Small intestine (tissue), 7 donors: ENCODE measurements at regions not wholly inside any gene's neighbourhood (a gene's known extent, or its start where the extent isn't known, plus 50 kb on each side); places are given as distances from the start of the nearest gene placed in this dataset.

Experiments
- DNase-seq, 2 donors: peaks; one replicate each; pipeline versions ENCODE4 v3.0.0 to v3.0.0-alpha.2; 2013
- FAIRE-seq: peaks from 2 replicates; lab custom pipeline; 2012; peaks lifted over from hg19 to GRCh38; lab: Jason Lieb, UNC
- H3K27ac ChIP-seq, 3 donors: one replicate each; pipeline ENCODE4 v1.5.1; 2013; ENCODE audit warnings: low read length in 2 of 3, mild to moderate bottlenecking in 2 of 3, control low read depth in 1 of 3, inconsistent platforms in 1 of 3, low read depth in 1 of 3, moderate library complexity in 1 of 3
- H3K27me3 ChIP-seq, 3 donors: one replicate each; pipeline ENCODE4 v1.6.1; 2013; ENCODE audit warnings: low read length in 3 of 3, inconsistent platforms in 1 of 3; ENCODE audit not compliant: control insufficient read depth in 3 of 3, insufficient read depth in 3 of 3
- H3K36me3 ChIP-seq, 3 donors: one replicate each; pipeline ENCODE4 v1.6.1; 2013; ENCODE audit warnings: low read length in 3 of 3, inconsistent platforms in 1 of 3, low read depth in 1 of 3, mild to moderate bottlenecking in 1 of 3, moderate library complexity in 1 of 3; ENCODE audit not compliant: control insufficient read depth in 3 of 3, insufficient read depth in 2 of 3
- H3K4me1 ChIP-seq, 3 donors: one replicate each; pipeline ENCODE4 v1.6.1; 2013; ENCODE audit warnings: low read length in 2 of 3, inconsistent platforms in 1 of 3, low read depth in 1 of 3, mild to moderate bottlenecking in 1 of 3, moderate library complexity in 1 of 3; ENCODE audit not compliant: control insufficient read depth in 3 of 3, insufficient read depth in 2 of 3
- H3K4me3 ChIP-seq, 3 donors: one replicate each; pipeline ENCODE4 v1.5.1; 2013; ENCODE audit warnings: low read length in 3 of 3, control low read depth in 1 of 3, inconsistent platforms in 1 of 3, low read depth in 1 of 3, mild to moderate bottlenecking in 1 of 3, moderate library complexity in 1 of 3
- H3K9me3 ChIP-seq, 2 donors: one replicate each; pipeline ENCODE4 v1.6.1; 2013; ENCODE audit warnings: low read depth in 1 of 2, low read length in 1 of 2; ENCODE audit not compliant: control insufficient read depth in 2 of 2, insufficient read depth in 1 of 2
- WGBS, 3 donors: extraction: QIAGEN DNeasy Blood & Tissue Kit; methylation state at CpG; one replicate each; pipeline ENCODE4 v1.1.7; 2013; 5-methylcytosine and 5-hydroxymethylcytosine counted together
- donor health status: healthy with polysubstance abuse.
- donor health status: control.
- donor health status: control.
- donor health status: Bipolar disorder and iron deficiency.
- donor health status: healthy.

DNA sequence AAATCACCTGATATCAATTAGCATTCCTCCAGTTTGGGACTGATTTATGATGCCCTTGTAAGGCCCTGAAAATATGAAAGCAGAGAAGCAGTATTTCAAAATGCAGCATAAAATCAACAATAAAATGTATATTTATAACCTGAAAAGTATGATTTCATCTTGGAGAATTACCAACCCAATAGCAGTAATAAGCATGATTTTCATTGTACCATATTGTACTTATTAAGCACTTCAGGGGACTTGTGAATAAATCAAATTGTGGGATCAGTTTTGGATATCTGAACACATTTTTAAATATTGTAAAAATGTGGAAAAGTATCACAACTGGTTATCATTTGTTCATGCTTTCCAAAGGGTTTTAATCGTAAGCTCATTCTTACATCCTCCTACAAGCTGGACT lies 250.8 kb downstream of the DMRT2 start:
- 0% methylated on average over 1 of the region's 1 CpG for WGBS, 3 donors
- H3K9me3 ChIP-seq: no peaks in the 10 kb centered on the region
- no peaks in the 10 kb centered on the region for H3K36me3 ChIP-seq
- no peaks in the 10 kb centered on the region for H3K4me1 ChIP-seq
- H3K27me3 ChIP-seq: no peaks in the 10 kb centered on the region
- no peak for FAIRE-seq
- no peak for DNase-seq
- no peak overlapping the region for H3K27ac ChIP-seq
- H3K4me3 ChIP-seq: no peak overlapping the region

DNA sequence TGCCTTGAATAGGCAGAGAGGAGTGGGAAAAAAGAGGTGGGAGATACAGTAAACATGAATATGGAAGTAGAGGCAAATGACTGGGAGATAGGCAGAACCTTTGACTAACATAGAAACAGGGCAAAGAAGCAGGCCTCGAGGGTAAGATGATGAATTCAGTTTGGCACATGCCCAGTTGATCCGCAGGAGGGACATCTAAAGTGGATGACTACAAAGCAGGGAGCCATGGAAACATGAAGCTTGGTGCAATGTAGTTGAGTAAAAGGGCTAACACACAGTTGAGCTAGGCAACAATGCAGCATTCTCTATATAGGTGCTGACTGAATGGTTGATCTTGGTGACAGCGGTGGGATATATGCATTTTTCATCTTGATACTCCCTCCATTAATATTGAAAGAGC lies 253.8 kb downstream of the DMRT2 start:
- WGBS, 3 donors: 75 to 82% (median 76%) methylated on average over 3 of the region's 3 CpGs
- FAIRE-seq: no peak
- DNase-seq: no peak
- no peak overlapping the region for H3K4me3 ChIP-seq
- no peak overlapping the region for H3K27ac ChIP-seq
- H3K27me3 ChIP-seq: no peaks in the 10 kb centered on the region
- no peaks in the 10 kb centered on the region for H3K4me1 ChIP-seq
- no peaks in the 10 kb centered on the region for H3K36me3 ChIP-seq
- no peaks in the 10 kb centered on the region for H3K9me3 ChIP-seq

DNA sequence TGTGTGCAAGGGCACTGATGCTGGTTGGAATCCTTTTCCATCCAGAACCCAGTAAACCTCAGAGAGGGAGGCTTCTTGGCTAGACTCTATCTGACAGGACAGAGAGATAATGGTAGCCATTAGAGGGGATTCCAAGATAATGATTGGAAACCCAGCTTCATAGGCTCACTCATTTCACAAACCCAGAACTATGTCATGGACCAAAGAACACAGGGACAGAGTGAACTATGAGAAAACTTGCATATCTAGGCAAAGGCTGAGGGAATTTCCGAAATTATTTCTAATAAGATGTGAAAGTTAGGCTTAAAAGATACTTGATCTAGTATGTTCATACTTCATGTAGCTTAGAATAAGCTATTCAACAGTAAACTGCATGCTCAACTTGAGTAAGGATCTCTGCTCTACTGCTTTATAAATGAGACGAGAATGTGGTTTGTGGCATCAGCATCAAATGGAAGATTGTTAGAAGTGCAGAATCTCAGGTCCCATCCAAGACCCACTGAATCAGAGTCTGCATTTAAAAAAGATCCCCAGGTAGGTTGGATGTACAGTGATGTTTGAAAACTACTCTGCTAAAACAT lies 261.4 kb downstream of the DMRT2 start:
- no peak for DNase-seq
- H3K4me1 ChIP-seq: no peaks in the 10 kb centered on the region
- no peak overlapping the region for H3K27ac ChIP-seq
- no peaks in the 10 kb centered on the region for H3K36me3 ChIP-seq
- WGBS, 3 donors: 60 to 81% (median 73%) methylated on average over 2 of the region's 2 CpGs
- H3K4me3 ChIP-seq: no peak overlapping the region
- H3K9me3 ChIP-seq: no peaks in the 10 kb centered on the region
- FAIRE-seq: no peak
- H3K27me3 ChIP-seq: no peaks in the 10 kb centered on the region

DNA sequence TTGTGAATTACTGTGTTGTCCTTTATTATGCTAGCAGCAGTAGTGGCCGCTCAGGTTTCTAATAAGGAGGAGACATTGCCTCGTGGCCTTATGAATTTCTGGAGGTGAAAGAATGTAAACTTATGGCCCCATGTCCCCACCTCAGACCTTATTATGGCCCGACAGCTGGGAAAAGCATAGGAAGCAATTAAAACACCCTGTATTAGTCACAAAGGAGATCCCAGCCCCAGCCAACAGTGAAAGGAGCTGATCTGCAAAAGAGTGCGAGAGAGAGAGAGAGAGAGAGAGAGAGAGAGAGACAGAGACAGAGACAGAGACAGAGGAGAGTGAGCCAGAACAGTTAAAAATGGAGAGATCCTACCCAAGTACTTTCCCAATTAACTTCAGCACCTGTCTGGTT lies 269.3 kb downstream of the DMRT2 start:
- 52 to 57% (median 53%) methylated on average over 4 of the region's 4 CpGs for WGBS, 3 donors
- Histone ChIP-seq H3K36me3 (no peaks in the 10 kb centered on the region), H3K9me3 (no peaks in the 10 kb centered on the region), H3K27ac (no peak overlapping the region), H3K4me3 (no peak overlapping the region), H3K4me1 (no peaks in the 10 kb centered on the region), H3K27me3 (no peaks in the 10 kb centered on the region)
- FAIRE-seq (no peak), DNase-seq (no peak)

DNA sequence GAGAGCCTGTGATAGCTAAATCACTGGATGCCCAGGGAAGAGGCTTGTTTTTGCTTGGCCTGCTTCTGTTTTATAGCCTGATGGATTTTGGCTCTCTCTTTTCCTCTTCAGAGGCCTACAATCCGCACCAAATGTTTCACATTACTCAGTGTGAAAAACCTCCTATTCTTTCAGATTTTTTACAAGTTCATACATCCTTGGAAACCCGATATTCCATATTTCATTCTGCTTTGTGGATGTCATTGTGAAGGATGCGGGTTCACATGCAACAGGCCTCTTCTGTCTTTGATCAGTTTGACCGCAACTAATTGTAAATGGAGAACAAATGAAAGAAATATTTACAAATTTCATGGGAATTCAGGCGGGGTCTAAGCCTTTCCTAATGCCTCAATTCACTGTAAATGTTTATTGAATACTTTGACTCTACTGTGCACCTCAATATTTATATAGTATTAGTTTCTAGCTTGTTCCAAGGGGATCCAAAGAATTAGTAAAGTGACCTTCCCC lies 269.9 kb downstream of the DMRT2 start:
- no peaks in the 10 kb centered on the region for H3K36me3 ChIP-seq
- FAIRE-seq (no peak), DNase-seq (no peak)
- 62 to 78% (median 72%) methylated on average over 5 of the region's 5 CpGs for whole genome bisulfite sequencing, 3 donors
- no peaks in the 10 kb centered on the region for H3K27me3 ChIP-seq
- H3K4me3 ChIP-seq: no peak overlapping the region
- no peaks in the 10 kb centered on the region for H3K9me3 ChIP-seq
- H3K27ac ChIP-seq: no peak overlapping the region
- H3K4me1 ChIP-seq: no peaks in the 10 kb centered on the region

DNA sequence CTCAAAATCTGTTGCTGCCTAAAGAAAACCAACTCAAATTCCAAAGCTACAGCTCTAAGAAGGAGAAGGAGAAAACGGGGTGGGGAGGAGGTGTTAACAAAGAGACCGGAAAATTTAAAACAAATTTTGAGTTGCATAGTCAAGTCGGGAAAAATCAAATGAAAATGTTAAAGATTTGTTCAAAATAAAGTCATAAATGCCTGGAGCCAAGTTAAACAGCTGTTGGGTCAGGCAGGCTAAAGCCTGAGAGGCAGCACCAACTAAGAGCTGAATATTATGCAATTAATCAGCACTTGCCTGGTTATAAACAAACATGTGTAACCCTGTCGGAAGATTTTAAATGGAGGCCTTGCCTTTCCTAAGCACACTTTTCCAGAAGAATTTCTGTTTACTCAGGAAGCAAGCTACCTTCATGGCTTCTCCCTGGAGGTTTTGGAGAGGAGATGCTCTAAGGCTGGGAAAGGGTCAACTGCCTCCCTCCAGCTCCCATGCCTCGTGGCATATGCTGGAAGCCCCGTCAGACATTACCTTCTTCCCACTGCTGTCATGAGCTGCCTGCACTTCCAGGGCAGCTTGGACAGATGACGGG lies 270.5 kb downstream of the DMRT2 start:
- Histone ChIP-seq H3K4me1 (no peaks in the 10 kb centered on the region), H3K4me3 (no peak overlapping the region), H3K9me3 (no peaks in the 10 kb centered on the region), H3K27me3 (no peaks in the 10 kb centered on the region), H3K36me3 (no peaks in the 10 kb centered on the region), H3K27ac (no peak overlapping the region)
- FAIRE-seq (no peak), DNase-seq (no peak)
- 40 to 61% (median 58%) methylated on average over 7 of the region's 7 CpGs for WGBS, 3 donors

DNA sequence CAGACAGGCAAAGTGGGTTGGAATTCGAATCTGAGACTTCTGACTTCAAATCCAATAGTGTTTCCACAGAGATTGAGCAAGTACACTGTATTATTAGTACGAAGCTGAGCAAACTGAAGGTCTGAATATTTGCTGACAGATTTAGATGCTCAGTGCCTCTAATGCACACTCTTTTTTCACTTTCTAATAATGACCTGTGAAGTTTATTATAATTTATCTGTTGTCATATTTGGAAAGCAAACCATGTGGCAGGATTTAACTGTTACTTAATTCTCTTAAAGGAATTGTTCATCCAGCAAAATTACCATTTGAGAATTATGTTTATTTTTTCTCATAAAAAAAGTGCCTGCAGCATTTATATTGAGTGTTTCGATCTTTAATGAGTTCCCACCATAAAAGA lies 277.3 kb downstream of the DMRT2 start:
- no peak for DNase-seq
- Histone ChIP-seq H3K27me3 (no peaks in the 10 kb centered on the region), H3K27ac (no peak overlapping the region), H3K4me1 (no peaks in the 10 kb centered on the region), H3K36me3 (no peaks in the 10 kb centered on the region), H3K9me3 (no peaks in the 10 kb centered on the region), H3K4me3 (no peak overlapping the region)
- WGBS, 3 donors: 48 to 59% (median 57%) methylated on average over 3 of the region's 3 CpGs
- no peak for FAIRE-seq

DNA sequence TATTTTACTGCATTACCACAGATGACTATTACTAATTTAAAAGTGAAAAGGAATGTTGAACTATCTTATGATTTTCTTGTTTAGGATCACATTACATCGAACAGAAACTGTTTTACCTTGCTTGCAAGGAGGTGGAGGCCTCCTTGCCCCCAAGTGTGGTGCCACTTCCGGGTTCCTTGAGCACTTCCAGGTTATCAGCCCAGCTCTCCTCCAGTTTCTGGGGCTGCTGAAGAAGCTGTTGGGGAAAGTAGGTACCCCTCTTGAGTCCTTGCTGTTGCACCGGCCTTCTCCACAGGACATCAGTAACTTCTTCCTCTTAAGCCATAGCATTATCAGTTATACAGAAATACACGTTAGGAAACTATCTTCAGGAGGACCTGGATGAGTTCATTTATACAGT lies 278.2 kb downstream of the DMRT2 start:
- Histone ChIP-seq H3K27ac (no peak overlapping the region), H3K36me3 (no peaks in the 10 kb centered on the region), H3K4me1 (no peaks in the 10 kb centered on the region), H3K9me3 (no peaks in the 10 kb centered on the region), H3K27me3 (no peaks in the 10 kb centered on the region), H3K4me3 (no peak overlapping the region)
- FAIRE-seq (no peak), DNase-seq (no peak)
- WGBS, 3 donors: 74 to 82% (median 75%) methylated on average over 4 of the region's 4 CpGs

DNA sequence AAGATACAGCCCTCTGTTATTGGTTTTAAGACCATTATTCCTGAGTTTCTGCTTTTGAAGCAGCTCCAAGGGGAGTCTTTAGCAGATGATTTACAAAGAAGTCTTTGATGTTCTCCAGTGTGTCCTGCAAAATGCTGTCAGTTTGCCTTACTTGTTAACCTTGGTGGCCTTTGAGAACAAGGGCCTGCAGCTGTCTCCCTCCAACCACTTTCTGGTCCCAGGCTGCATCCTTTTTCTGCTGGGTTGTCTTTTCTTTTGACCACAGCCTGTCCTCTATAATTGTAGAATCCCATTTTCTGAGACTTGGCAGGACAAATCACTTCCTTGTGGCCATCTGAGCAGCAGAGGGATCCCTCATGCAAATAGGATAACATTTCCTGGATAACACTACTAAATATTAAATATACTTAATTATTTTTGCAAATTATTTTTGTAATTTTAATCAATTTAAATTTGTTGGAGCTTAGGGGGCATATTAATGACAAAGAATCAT lies 281.4 kb downstream of the DMRT2 start:
- Histone ChIP-seq H3K27ac (no peak overlapping the region), H3K4me1 (no peaks in the 10 kb centered on the region), H3K4me3 (no peak overlapping the region), H3K36me3 (no peaks in the 10 kb centered on the region), H3K27me3 (no peaks in the 10 kb centered on the region), H3K9me3 (no peaks in the 10 kb centered on the region)
- DNase-seq (no peak), FAIRE-seq (no peak)
